CD8-positive, alpha-beta memory T cell (primary cell): ENCODE measurements at regions not wholly inside any gene's neighbourhood (a gene's known extent, or its start where the extent isn't known, plus 50 kb on each side); places are given as distances from the start of the nearest gene placed in this dataset.
A peak's percentile ranks its signal among the peaks of the same experiment; 100 is the strongest.

Experiments used
- CTCF ChIA-PET: fragments of 350-600 bp; sonication (Branson Sonifier 250); formaldehyde crosslinking; loops from one replicate; lab custom pipeline; 2021; ENCODE audit warnings: antibody characterized with exemption; lab: Charles Lee
- POLR2A ChIA-PET: fragments of 350-600 bp; sonication (Branson Sonifier 250); formaldehyde crosslinking; loops from one replicate; lab custom pipeline; 2021; ENCODE audit warnings: antibody characterized with exemption; lab: Charles Lee
- DNase-seq, 5 donors: peaks; one replicate each; pipeline versions ENCODE4 v3.0.0 to v3.0.0-alpha.2; 2020 to 2022; ENCODE audit warnings: mixed read lengths in 1 of 5
- H3K27ac ChIP-seq: one replicate; pipeline ENCODE4 v1.7.0; 2013; ENCODE audit warnings: low read depth, mild to moderate bottlenecking, low read length, moderate library complexity
- H3K27me3 ChIP-seq: 2 replicates; pipeline ENCODE4 v1.7.0; 2013; ENCODE audit warnings: low read length, mild to moderate bottlenecking; ENCODE audit not compliant: insufficient read depth, poor library complexity, severe bottlenecking
- H3K36me3 ChIP-seq: 2 replicates; pipeline ENCODE4 v1.7.0; 2013; ENCODE audit warnings: mild to moderate bottlenecking, low read length, moderate library complexity; ENCODE audit not compliant: insufficient read depth
- H3K4me1 ChIP-seq: 2 replicates; pipeline ENCODE4 v1.7.0; 2013; ENCODE audit warnings: mild to moderate bottlenecking, low read length, moderate library complexity; ENCODE audit not compliant: insufficient read depth
- H3K4me3 ChIP-seq: 2 replicates; pipeline ENCODE4 v1.7.0; 2013; ENCODE audit warnings: mild to moderate bottlenecking, low read length
- H3K9me3 ChIP-seq: 2 replicates; pipeline ENCODE4 v1.7.0; 2013; ENCODE audit warnings: mild to moderate bottlenecking, low read length
- H3K27ac Mint-ChIP-seq, 8 donors: one replicate each; pipeline ENCODE4 v1.8.0; 2020 to 2021; ENCODE audit warnings: mixed read lengths in 8 of 8, mild to moderate bottlenecking in 6 of 8, inconsistent platforms in 3 of 8, moderate library complexity in 3 of 8
- H3K27me3 Mint-ChIP-seq, 2 donors: one replicate each; pipeline ENCODE4 v1.8.0; 2020 to 2021; ENCODE audit warnings: mixed read lengths in 2 of 2, mild to moderate bottlenecking in 1 of 2, moderate library complexity in 1 of 2
- H3K36me3 Mint-ChIP-seq, 3 donors: one replicate each; pipeline ENCODE4 v1.8.0; 2020 to 2021; ENCODE audit warnings: mixed read lengths in 3 of 3, inconsistent platforms in 1 of 3, mild to moderate bottlenecking in 1 of 3
- H3K4me1 Mint-ChIP-seq, 3 donors: one replicate each; pipeline ENCODE4 v1.8.0; 2020 to 2021; ENCODE audit warnings: mixed read lengths in 3 of 3, inconsistent platforms in 1 of 3, mild to moderate bottlenecking in 1 of 3
- H3K4me3 Mint-ChIP-seq, 7 donors: one replicate each; pipeline ENCODE4 v1.8.0; 2020 to 2021; ENCODE audit warnings: mixed read lengths in 7 of 7, mild to moderate bottlenecking in 6 of 7, moderate library complexity in 4 of 7, inconsistent platforms in 2 of 7
- H3K9me3 Mint-ChIP-seq, 5 donors: one replicate each; pipeline ENCODE4 v1.8.0; 2020 to 2022; ENCODE audit warnings: mixed read lengths in 5 of 5, mild to moderate bottlenecking in 3 of 5, moderate library complexity in 2 of 5, inconsistent platforms in 1 of 5

DNA sequence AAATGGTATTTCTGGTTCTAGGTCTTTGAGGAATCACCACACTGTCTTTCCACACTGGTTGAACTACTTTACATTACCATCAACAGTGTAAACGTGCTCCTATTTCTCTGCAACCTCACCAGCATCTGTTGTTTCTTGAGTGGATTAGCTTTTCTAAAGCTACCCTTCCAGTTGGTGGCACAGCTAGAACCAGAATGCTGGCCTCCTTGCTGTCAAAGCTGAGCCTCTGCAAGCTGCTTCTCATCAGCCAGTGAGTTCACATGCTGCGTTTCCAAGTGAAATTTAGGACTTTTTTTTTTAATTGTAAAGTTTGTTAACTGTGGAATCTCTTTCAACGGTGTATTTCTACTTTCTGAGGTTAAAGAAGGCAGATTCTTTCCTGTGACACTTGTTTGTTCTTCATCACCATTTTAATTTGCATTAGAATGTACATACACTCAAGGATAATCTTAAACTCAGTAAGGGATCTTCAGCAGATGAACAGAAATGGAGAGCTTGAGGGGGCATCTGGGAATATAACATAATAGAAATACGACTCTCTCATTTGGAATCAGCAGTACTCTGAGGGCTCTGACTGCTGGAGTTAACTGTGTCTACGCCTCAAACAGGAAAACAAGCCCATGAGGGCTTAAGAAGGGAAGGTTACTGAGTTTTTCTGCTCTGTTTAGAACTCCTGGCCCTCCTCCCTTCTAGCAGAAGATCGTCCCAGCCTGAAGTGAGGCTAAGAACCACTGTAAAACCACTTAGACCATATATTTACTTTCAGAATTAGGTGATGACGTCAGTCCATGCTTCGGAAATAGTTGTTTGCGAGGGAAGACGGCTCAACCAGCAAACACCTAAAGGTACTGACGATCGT, 148.4 kb upstream of the FAM20A start:
- Mint-ChIP-seq H3K27ac (no peak overlapping the region), H3K4me3 (no peak overlapping the region), H3K4me1 (no peaks in the 10 kb centered on the region), H3K27me3 (peaks cover 8 to 19% of the 10 kb centered on the region in 2 donors), H3K36me3 (peaks cover 0 to 5% (median 0%) of the 10 kb centered on the region in 3 donors), H3K9me3 (peaks cover 0 to 6% (median 0%) of the 10 kb centered on the region in 5 donors)
- Histone ChIP-seq H3K27me3 (no peaks in the 10 kb centered on the region), H3K36me3 (no peaks in the 10 kb centered on the region), H3K9me3 (no peaks in the 10 kb centered on the region), H3K27ac (no peak overlapping the region), H3K4me3 (no peak overlapping the region), H3K4me1 (no peaks in the 10 kb centered on the region)
- ChIA-PET POLR2A (no interaction called here), CTCF (no interaction called here)
- DNase-seq: no peak

DNA sequence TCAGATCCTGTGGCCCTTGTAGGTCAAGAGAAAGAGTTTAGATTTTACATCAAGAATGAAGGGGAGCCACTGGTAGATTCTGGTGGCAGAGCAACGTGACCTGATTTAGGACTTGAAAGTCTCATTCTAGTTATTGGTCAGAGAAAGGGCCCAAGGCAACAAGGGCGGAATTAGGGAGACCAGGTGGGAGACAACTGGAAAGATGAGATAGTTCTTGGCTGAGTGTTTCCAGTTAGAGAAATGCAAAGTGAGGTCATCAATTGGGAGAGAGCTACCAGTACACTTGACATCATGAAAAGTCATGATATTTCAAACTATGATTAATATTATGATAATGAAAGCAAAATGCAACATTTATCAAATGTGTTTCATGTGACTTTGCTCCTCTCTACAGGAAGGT, 147.2 kb upstream of the FAM20A start:
- peaks cover 1 to 25% of the 10 kb centered on the region in 2 donors for H3K27me3 Mint-ChIP-seq

DNA sequence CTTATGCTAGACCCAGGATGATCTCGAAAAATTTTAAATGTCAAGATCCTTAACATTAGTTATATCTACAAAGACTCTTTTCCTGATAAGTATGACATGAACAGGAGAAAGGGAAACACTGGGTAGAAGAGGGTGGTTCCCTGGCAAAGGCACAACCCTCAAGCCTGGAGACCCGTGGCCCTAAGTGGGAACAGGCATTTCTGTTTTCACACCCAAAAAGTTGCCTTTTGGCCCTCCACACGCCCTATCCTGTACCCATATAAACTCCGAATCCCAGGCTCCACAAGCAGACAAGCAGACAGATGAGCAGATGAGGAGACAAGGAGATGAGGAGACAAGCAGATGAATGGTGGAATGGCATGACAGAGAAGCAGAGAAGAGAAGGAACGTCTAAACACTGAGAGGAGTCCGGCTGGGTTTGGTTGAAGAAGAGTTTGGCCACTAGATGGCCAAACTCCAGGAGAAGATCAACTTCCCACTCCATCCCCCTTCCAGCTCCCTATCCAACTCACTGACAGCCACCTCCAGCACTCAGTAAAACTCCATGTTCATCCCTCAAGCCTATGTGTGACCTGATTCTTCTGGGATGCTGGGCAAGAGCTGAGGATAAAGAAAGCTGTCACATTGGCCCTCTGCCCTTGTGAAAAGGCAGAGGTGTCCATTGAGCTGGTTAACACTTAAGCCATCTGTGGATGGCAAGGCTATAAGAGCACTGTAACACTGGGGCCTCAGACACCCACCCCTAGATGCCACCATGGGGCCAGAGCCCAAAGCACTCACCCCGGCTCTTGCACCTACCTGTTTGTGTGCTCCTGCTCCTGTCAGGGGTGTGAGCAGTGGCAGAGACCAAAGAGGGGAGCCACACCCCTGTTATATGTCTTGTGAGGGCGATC, 139.6 kb upstream of the FAM20A start:
- Histone ChIP-seq H3K4me3 (no peak overlapping the region), H3K36me3 (no peaks in the 10 kb centered on the region), H3K27me3 (no peaks in the 10 kb centered on the region), H3K27ac (no peak overlapping the region), H3K4me1 (no peaks in the 10 kb centered on the region), H3K9me3 (no peaks in the 10 kb centered on the region)
- H3K27me3 Mint-ChIP-seq: peaks cover 5 to 54% of the 10 kb centered on the region in 2 donors
- DNase-seq: no peak
- CTCF ChIA-PET: no interaction called here
- POLR2A ChIA-PET: no interaction called here
- H3K4me1 Mint-ChIP-seq: no peaks in the 10 kb centered on the region
- H3K36me3 Mint-ChIP-seq: no peaks in the 10 kb centered on the region
- peaks cover 0 to 4% (median 3%) of the 10 kb centered on the region in 5 donors for H3K9me3 Mint-ChIP-seq
- H3K4me3 Mint-ChIP-seq: no peak overlapping the region
- peak overlapping the region in 1 of 8 donors; percentile 68 for H3K27ac Mint-ChIP-seq

More for the DNA sequence above, 147.2 kb upstream of the FAM20A start:
- Histone ChIP-seq H3K36me3 (no peaks in the 10 kb centered on the region), H3K9me3 (no peaks in the 10 kb centered on the region), H3K27ac (no peak overlapping the region), H3K4me1 (no peaks in the 10 kb centered on the region), H3K27me3 (no peaks in the 10 kb centered on the region), H3K4me3 (no peak overlapping the region)
- Mint-ChIP-seq H3K4me3 (no peak overlapping the region), H3K27ac (no peak overlapping the region), H3K36me3 (no peaks in the 10 kb centered on the region), H3K9me3 (peaks cover 0 to 6% (median 0%) of the 10 kb centered on the region in 5 donors), H3K4me1 (no peaks in the 10 kb centered on the region)
- ChIA-PET CTCF (no interaction called here), POLR2A (no interaction called here)
- no peak for DNase-seq

DNA sequence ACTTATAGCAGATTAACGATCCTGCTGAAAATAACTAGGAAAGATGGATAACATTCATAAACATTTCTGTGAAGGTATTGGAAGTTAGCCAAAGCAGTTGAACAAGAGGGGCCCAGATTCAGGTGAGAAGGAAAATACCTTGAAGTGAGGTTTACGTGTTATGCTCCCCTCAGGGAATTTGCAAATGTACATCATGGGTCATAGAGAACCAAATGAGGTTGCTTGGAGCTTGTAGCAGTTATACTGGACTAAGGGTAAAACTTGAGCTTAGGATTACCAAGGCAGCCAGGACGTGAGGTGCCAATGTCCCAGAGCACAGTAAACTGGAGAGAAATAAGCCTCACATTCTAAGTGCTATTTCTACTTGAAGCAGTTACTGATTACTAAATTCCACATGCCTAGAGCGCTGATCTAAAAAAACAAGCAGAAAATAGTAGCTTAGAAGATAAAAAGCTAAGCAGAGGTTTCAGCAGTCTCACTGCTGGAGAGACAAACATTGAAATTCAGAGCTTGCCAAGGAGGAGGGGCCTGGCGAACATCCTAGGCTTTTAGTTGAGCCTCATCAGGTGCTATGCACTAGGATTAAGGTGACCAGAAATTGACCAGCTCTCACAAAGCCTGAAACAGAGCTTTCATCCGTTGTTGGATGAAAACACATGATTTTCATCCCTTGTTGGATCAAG, 136.7 kb upstream of the FAM20A start:
- Mint-ChIP-seq H3K36me3 (no peaks in the 10 kb centered on the region), H3K4me1 (no peaks in the 10 kb centered on the region), H3K27me3 (peaks cover 7 to 41% of the 10 kb centered on the region in 2 donors), H3K27ac (peak overlapping the region in 1 of 8 donors; percentile 14), H3K9me3 (peaks cover 0 to 3% (median 0%) of the 10 kb centered on the region in 5 donors), H3K4me3 (no peak overlapping the region)
- no peak overlapping the region for H3K27ac ChIP-seq
- no peaks in the 10 kb centered on the region for H3K9me3 ChIP-seq
- no peaks in the 10 kb centered on the region for H3K4me1 ChIP-seq
- H3K27me3 ChIP-seq: no peaks in the 10 kb centered on the region
- CTCF ChIA-PET: no interaction called here
- H3K4me3 ChIP-seq: no peak overlapping the region
- H3K36me3 ChIP-seq: no peaks in the 10 kb centered on the region
- POLR2A ChIA-PET: no interaction called here
- no peak for DNase-seq

DNA sequence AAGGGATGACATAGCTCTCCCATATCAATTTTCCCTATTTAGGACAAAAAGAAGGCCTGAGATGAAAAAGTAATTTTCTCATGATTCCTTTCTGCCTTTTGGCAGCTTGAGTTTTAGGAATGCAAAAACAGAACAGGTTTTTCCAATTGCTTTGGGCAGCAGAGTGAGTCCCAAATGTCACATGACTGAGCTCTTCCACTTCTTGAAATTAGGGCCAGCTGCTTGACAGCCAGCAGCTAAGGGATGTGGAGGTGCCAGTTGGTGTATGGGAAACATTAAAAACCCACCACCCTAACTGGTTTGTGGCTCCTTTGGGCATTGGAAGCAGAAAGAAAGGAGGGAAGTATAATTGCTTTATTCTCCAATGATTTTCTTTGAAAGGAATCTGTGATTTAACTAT, 133.8 kb upstream of the FAM20A start:
- ChIA-PET POLR2A (no interaction called here), CTCF (no interaction called here)
- DNase-seq: no peak
- Mint-ChIP-seq H3K4me3 (no peak overlapping the region), H3K36me3 (no peaks in the 10 kb centered on the region), H3K4me1 (no peaks in the 10 kb centered on the region), H3K27ac (no peak overlapping the region), H3K27me3 (peaks cover 2 to 45% of the 10 kb centered on the region in 2 donors), H3K9me3 (no peaks in the 10 kb centered on the region)
- H3K36me3 ChIP-seq: no peaks in the 10 kb centered on the region
- no peaks in the 10 kb centered on the region for H3K27me3 ChIP-seq
- no peak overlapping the region for H3K27ac ChIP-seq
- no peaks in the 10 kb centered on the region for H3K9me3 ChIP-seq
- H3K4me1 ChIP-seq: no peaks in the 10 kb centered on the region
- H3K4me3 ChIP-seq: no peak overlapping the region

DNA sequence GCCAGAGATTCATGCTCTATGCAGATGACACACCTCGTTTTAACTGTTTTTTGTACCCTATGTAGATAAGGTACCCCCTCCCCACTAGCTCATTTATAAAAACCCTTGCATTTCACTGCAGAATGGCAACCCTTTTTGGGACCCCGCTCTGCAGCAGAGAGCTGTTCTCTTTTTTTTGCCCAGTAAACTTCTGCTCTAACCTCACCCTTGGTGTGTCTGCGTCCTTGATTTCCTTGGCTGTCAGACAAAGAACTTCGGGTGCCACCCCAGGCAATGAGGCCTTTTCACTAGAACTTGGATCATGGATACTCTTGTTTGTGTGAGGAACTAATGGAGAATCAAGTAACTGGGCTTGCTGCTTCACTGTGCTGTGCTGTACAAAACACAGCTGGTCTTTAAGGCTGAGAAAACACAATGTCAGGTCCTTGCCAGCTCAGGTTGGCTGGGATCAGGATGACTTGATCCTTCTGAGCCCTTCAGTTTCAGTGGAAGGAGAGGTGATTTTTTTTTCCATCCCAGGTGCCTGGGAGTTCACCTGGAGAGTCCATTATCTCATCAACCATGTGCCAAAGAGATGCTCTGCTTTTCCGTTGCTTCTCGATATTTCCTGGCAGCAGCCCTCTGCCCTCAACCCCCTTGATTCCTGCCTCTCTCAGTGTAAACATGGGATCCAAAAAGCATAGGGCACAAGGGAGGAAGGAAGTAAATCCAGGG, 133.2 kb upstream of the FAM20A start:
- POLR2A ChIA-PET: no interaction called here
- no peak overlapping the region for H3K4me3 Mint-ChIP-seq
- Histone ChIP-seq H3K4me1 (no peaks in the 10 kb centered on the region), H3K9me3 (no peaks in the 10 kb centered on the region), H3K4me3 (no peak overlapping the region), H3K36me3 (no peaks in the 10 kb centered on the region), H3K27ac (no peak overlapping the region), H3K27me3 (no peaks in the 10 kb centered on the region)
- no peaks in the 10 kb centered on the region for H3K9me3 Mint-ChIP-seq
- H3K36me3 Mint-ChIP-seq: no peaks in the 10 kb centered on the region
- H3K27ac Mint-ChIP-seq: no peak overlapping the region
- H3K27me3 Mint-ChIP-seq: peaks cover 2 to 45% of the 10 kb centered on the region in 2 donors
- H3K4me1 Mint-ChIP-seq: no peaks in the 10 kb centered on the region
- DNase-seq: no peak
- CTCF ChIA-PET: no interaction called here

DNA sequence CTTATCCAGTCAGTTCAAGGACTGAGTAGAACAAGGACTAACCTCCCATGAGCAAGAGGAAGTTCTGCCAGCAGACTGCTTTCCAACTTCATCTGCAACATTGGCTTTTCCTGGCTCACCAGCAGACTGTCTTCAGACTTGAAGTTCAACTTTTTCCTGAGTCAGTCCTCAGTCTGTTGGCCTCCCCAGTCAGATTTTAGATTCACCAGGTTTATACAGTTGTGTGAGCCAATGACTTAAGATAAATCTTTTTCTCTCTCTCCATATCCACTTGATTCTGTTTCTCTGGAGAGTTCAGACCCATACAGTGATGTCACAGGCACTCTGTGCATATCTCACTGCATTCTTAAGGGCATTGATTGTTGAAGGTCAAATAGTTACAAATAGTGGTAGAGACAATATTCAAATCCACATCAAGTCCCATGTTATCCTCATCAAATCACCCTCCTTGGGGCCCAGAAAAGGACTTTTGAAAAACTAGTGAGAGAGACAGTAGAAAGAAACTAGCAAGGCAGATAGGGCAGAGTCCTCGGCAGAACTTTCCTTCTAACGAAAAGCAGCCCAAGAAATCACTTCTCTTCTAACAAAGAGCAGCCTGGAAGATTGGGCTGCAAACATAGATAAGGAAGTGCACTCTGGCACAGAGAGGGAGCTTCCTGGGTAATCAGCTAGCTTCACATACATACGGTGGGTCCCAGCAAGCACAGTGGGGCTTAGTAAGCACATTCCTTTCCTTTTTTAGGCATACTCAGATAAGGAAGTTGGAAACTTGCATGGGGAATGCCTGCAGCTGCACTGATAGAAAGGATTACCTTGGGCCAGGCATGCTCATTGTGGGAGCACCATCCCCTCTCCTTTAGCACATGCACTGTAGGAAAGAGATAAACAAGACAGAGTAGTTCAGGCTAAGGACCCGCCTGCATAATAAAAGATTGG, 132.3 kb upstream of the FAM20A start:
- no peak overlapping the region for H3K4me3 ChIP-seq
- H3K9me3 Mint-ChIP-seq: peaks cover 0 to 4% (median 0%) of the 10 kb centered on the region in 5 donors
- H3K27ac ChIP-seq: no peak overlapping the region
- H3K36me3 Mint-ChIP-seq: peaks cover 0 to 2% (median 0%) of the 10 kb centered on the region in 3 donors
- H3K4me3 Mint-ChIP-seq: no peak overlapping the region
- CTCF ChIA-PET: no interaction called here
- H3K27me3 Mint-ChIP-seq: peaks cover 2 to 47% of the 10 kb centered on the region in 2 donors
- no peaks in the 10 kb centered on the region for H3K36me3 ChIP-seq
- no peaks in the 10 kb centered on the region for H3K9me3 ChIP-seq
- POLR2A ChIA-PET: no interaction called here
- no peaks in the 10 kb centered on the region for H3K27me3 ChIP-seq
- no peaks in the 10 kb centered on the region for H3K4me1 Mint-ChIP-seq
- no peak for DNase-seq
- no peaks in the 10 kb centered on the region for H3K4me1 ChIP-seq
- H3K27ac Mint-ChIP-seq: no peak overlapping the region
